Mesenchymal stem cell (in vitro differentiated cells and primary cell): ENCODE measurements at regions not wholly inside any gene's neighbourhood (a gene's known extent, or its start where the extent isn't known, plus 50 kb on each side); places are given as distances from the start of the nearest gene placed in this dataset.

Experiments
- DNase-seq: peaks from one replicate; pipeline ENCODE4 v3.0.0-alpha.2; 2013
- H2AFZ ChIP-seq: one replicate; pipeline ENCODE4 v1.6.1; 2013; ENCODE audit warnings: low read depth, mild to moderate bottlenecking, control low read depth, inconsistent platforms, low read length, moderate library complexity
- H2AK5ac ChIP-seq: 2 replicates; pipeline ENCODE4 v1.6.1; 2013; ENCODE audit warnings: low read length, moderate library complexity, mild to moderate bottlenecking, inconsistent platforms; ENCODE audit not compliant: severe bottlenecking
- H2BK120ac ChIP-seq: one replicate; pipeline ENCODE4 v1.6.1; 2013; ENCODE audit warnings: low read depth, mild to moderate bottlenecking, inconsistent platforms, low read length, moderate library complexity
- H2BK12ac ChIP-seq, 2 experiments: one replicate each; pipeline ENCODE4 v1.6.1; 2013; ENCODE audit warnings: inconsistent platforms in 2 of 2, low read length in 2 of 2, mild to moderate bottlenecking in 2 of 2, moderate library complexity in 2 of 2, control low read depth in 1 of 2
- H2BK15ac ChIP-seq: one replicate; pipeline ENCODE4 v1.6.1; 2013; ENCODE audit warnings: mild to moderate bottlenecking, low read depth, inconsistent platforms; ENCODE audit not compliant: poor library complexity, severe bottlenecking
- H2BK5ac ChIP-seq: 2 replicates; pipeline ENCODE4 v1.6.1; 2013; ENCODE audit warnings: low read depth, mild to moderate bottlenecking, low read length, control low read depth, inconsistent platforms; ENCODE audit not compliant: poor library complexity, severe bottlenecking
- H3K14ac ChIP-seq, 2 experiments: one replicate each; pipeline ENCODE4 v1.6.1; 2013; ENCODE audit warnings: inconsistent platforms in 2 of 2, low read length in 2 of 2, control low read depth in 1 of 2, mild to moderate bottlenecking in 1 of 2, moderate library complexity in 1 of 2
- H3K18ac ChIP-seq, 2 experiments: one replicate each; pipeline ENCODE4 v1.6.1; 2013; ENCODE audit warnings: inconsistent platforms in 2 of 2, low read length in 2 of 2, control low read depth in 1 of 2, low read depth in 1 of 2, mild to moderate bottlenecking in 1 of 2
- H3K23ac ChIP-seq, 2 experiments: one replicate each; pipeline ENCODE4 v1.6.1; 2013; ENCODE audit warnings: inconsistent platforms in 2 of 2, low read length in 2 of 2, mild to moderate bottlenecking in 2 of 2, moderate library complexity in 2 of 2, control low read depth in 1 of 2
- H3K27ac ChIP-seq: 2 replicates; pipeline ENCODE4 v1.5.1; 2013; ENCODE audit warnings: mild to moderate bottlenecking, moderate library complexity, low read length, control low read depth, inconsistent platforms; ENCODE audit not compliant: poor library complexity, severe bottlenecking
- H3K27me3 ChIP-seq, 2 experiments: 2 replicates each; pipeline versions ENCODE4 v1.6.1 to v1.7.0; 2013; ENCODE audit warnings: low read length in 2 of 2, mild to moderate bottlenecking in 2 of 2, moderate library complexity in 2 of 2, control low read depth in 1 of 2, inconsistent platforms in 1 of 2; ENCODE audit not compliant: control insufficient read depth in 1 of 2, insufficient read depth in 1 of 2
- H3K36me3 ChIP-seq, 2 experiments: 2 replicates each; pipeline versions ENCODE4 v1.6.1 to v1.7.0; 2013; ENCODE audit warnings: low read length in 2 of 2, control low read depth in 1 of 2, inconsistent platforms in 1 of 2, low read depth in 1 of 2, mild to moderate bottlenecking in 1 of 2; ENCODE audit not compliant: insufficient read depth in 2 of 2, control insufficient read depth in 1 of 2
- H3K4ac ChIP-seq, 2 experiments: one replicate each; pipeline ENCODE4 v1.6.1; 2013; ENCODE audit warnings: inconsistent platforms in 2 of 2, low read length in 2 of 2, mild to moderate bottlenecking in 2 of 2, moderate library complexity in 2 of 2, control low read depth in 1 of 2, low read depth in 1 of 2
- H3K4me1 ChIP-seq: 2 replicates; pipeline ENCODE4 v1.6.1; 2013; ENCODE audit warnings: low read depth, low read length, control low read depth; ENCODE audit not compliant: control insufficient read depth, insufficient read depth
- H3K4me2 ChIP-seq: 2 replicates; pipeline ENCODE4 v1.6.1; 2013; ENCODE audit warnings: low read length, mild to moderate bottlenecking, inconsistent platforms; ENCODE audit not compliant: poor library complexity, severe bottlenecking
- H3K4me3 ChIP-seq, 2 experiments: 2 replicates each; pipeline versions ENCODE4 v1.5.1 to v1.7.0; 2013; ENCODE audit warnings: low read length in 2 of 2, mild to moderate bottlenecking in 2 of 2, control low read depth in 1 of 2, low read depth in 1 of 2; ENCODE audit not compliant: insufficient read depth in 1 of 2
- H3K79me1 ChIP-seq: replicated peaks from 2 replicates; pipeline ENCODE4 v1.6.1; 2013; ENCODE audit warnings: mild to moderate bottlenecking, control low read depth, low read length, inconsistent platforms; ENCODE audit not compliant: poor library complexity, severe bottlenecking
- H3K9ac ChIP-seq: 2 replicates; pipeline ENCODE4 v1.7.0; 2013; ENCODE audit warnings: mild to moderate bottlenecking, low read length, moderate library complexity
- H3K9me3 ChIP-seq: 2 replicates; pipeline ENCODE4 v1.7.0; 2013; ENCODE audit warnings: mild to moderate bottlenecking, low read length; ENCODE audit not compliant: control insufficient read depth
- H4K8ac ChIP-seq: one replicate; pipeline ENCODE4 v1.6.1; 2013; ENCODE audit warnings: inconsistent platforms, mild to moderate bottlenecking, low read length, moderate library complexity
- H4K91ac ChIP-seq: one replicate; pipeline ENCODE4 v1.6.1; 2013; ENCODE audit warnings: mild to moderate bottlenecking, low read length, inconsistent platforms
- WGBS: methylation state at CpG from one replicate; pipeline ENCODE4 v1.1.7; 2013; ENCODE audit warnings: mixed read lengths; 5-methylcytosine and 5-hydroxymethylcytosine counted together

DNA sequence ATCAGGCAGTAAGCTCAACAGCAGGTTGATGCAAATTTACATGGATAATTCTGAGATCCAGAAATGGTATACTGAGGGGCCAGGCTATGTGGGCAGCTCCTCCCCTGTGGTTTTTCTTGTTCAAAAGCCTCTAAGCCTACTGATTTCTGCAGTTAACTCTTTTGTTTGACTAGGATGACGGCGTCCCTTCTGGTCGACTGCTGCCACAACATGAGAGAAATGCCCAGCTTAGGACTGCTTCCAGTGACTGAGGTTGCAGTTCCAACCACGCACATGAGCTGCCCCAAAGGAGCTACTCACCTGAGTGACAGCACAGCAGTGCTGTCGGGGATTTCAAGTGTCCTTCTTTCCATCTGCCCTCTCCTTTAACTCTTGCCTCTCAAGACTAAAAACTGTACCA lies 973.0 kb upstream of the GHITM start:
- 20% methylated on average over 4 of the region's 5 CpGs for WGBS
- no peaks in the 10 kb centered on the region for H3K4me1 ChIP-seq
- H4K91ac ChIP-seq = no peak overlapping the region
- H3K4ac ChIP-seq = no peak overlapping the region
- no peak overlapping the region for H2BK5ac ChIP-seq
- no peak overlapping the region for H2BK120ac ChIP-seq
- no peak overlapping the region for H3K14ac ChIP-seq
- no peaks in the 10 kb centered on the region for H3K36me3 ChIP-seq
- no peak overlapping the region for H3K18ac ChIP-seq
- no peak for DNase-seq
- H2AFZ ChIP-seq = no peak overlapping the region
- no peaks in the 10 kb centered on the region for H3K27me3 ChIP-seq
- no peak overlapping the region for H2AK5ac ChIP-seq
- no peak overlapping the region for H3K9ac ChIP-seq
- H3K4me3 ChIP-seq = no peak overlapping the region
- no peak overlapping the region for H3K4me2 ChIP-seq
- H3K9me3 ChIP-seq = no peaks in the 10 kb centered on the region
- H2BK12ac ChIP-seq = no peak overlapping the region
- H2BK15ac ChIP-seq = no peak overlapping the region
- no peak overlapping the region for H3K27ac ChIP-seq
- H4K8ac ChIP-seq = no peak overlapping the region
- H3K79me1 ChIP-seq = no peaks in the 10 kb centered on the region
- no peak overlapping the region for H3K23ac ChIP-seq

DNA sequence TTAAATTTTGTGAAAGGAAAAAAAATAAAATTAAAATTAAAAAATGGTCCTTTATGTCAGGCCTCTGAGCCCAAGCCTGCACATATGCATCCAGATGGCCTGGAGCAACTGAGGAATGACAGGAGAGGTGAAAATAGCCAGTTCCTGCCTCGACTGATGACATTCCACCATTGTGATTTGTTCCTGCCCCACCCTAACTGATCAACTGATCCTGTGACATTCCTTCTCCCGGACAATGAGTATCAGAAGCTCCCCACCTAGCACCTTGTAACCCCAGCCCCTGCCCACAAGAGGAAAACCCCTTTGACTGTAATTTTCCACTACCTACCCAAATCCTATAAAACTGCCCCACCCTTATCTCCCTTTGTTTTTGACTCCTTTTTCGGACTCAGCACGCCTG lies 972.2 kb upstream of the GHITM start:
- no peak for DNase-seq
- no peak overlapping the region for H2BK5ac ChIP-seq
- 63% methylated on average over 4 of the region's 4 CpGs for WGBS
- no peak overlapping the region for H3K14ac ChIP-seq
- H3K4ac ChIP-seq = no peak overlapping the region
- H3K27me3 ChIP-seq = no peaks in the 10 kb centered on the region
- no peak overlapping the region for H3K18ac ChIP-seq
- H2AK5ac ChIP-seq = no peak overlapping the region
- peaks cover under 1% of the 10 kb centered on the region for H3K9me3 ChIP-seq
- no peak overlapping the region for H3K9ac ChIP-seq
- no peaks in the 10 kb centered on the region for H3K36me3 ChIP-seq
- H2BK120ac ChIP-seq = no peak overlapping the region
- H3K79me1 ChIP-seq = no peaks in the 10 kb centered on the region
- no peak overlapping the region for H3K27ac ChIP-seq
- H3K4me3 ChIP-seq = no peak overlapping the region
- no peak overlapping the region for H2BK15ac ChIP-seq
- H3K23ac ChIP-seq = no peak overlapping the region
- no peaks in the 10 kb centered on the region for H3K4me1 ChIP-seq
- H2BK12ac ChIP-seq = no peak overlapping the region
- H4K91ac ChIP-seq = no peak overlapping the region
- no peak overlapping the region for H3K4me2 ChIP-seq
- no peak overlapping the region for H4K8ac ChIP-seq
- no peak overlapping the region for H2AFZ ChIP-seq

- Histone ChIP-seq H3K4ac (no peak overlapping the region), H3K23ac (no peak overlapping the region), H3K36me3 (no peaks in the 10 kb centered on the region), H3K27me3 (no peaks in the 10 kb centered on the region), H2AFZ (no peak overlapping the region), H4K91ac (no peak overlapping the region), H3K18ac (no peak overlapping the region), H2BK120ac (no peak overlapping the region), H3K4me2 (no peak overlapping the region), H3K9me3 (peaks cover 3% of the 10 kb centered on the region), H3K9ac (no peak overlapping the region), H4K8ac (no peak overlapping the region), H2AK5ac (no peak overlapping the region), H2BK5ac (no peak overlapping the region), H2BK12ac (no peak overlapping the region), H3K27ac (no peak overlapping the region), H3K4me3 (no peak overlapping the region), H3K4me1 (no peaks in the 10 kb centered on the region), H3K79me1 (no peaks in the 10 kb centered on the region), H3K14ac (no peak overlapping the region), H2BK15ac (no peak overlapping the region)
- WGBS = 100% methylated on average over 1 of the region's 2 CpGs
- DNase-seq = no peak
Observed at GRCh38 chr10:83176901-83177300, 962.4 kb upstream of the GHITM start.

DNA sequence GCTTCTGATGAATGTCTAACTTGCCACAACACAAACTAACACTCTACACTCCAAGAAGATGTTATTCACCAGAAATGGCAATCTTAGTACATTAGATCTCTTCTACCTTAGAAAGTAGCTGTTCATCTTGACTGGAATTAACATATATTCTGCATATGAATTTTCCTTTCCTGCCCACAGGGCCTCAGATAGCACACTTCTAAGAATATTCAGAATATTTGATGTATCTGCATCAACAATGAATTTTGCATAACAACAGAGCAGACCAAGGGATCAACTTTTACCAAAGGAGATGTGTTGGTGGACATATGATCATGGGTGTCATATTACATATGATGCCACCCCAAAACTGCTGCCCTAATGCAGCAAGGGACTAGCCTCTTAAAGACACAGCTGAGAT lies 960.8 kb upstream of the GHITM start:
- no peak overlapping the region for H3K4me2 ChIP-seq
- H3K9ac ChIP-seq = no peak overlapping the region
- H3K14ac ChIP-seq = no peak overlapping the region
- H3K79me1 ChIP-seq = no peaks in the 10 kb centered on the region
- no peak overlapping the region for H3K4ac ChIP-seq
- no peaks in the 10 kb centered on the region for H3K36me3 ChIP-seq
- H2BK5ac ChIP-seq = no peak overlapping the region
- H4K91ac ChIP-seq = no peak overlapping the region
- H2BK15ac ChIP-seq = no peak overlapping the region
- no peak for DNase-seq
- H3K4me1 ChIP-seq = no peaks in the 10 kb centered on the region
- no peak overlapping the region for H3K4me3 ChIP-seq
- H3K23ac ChIP-seq = no peak overlapping the region
- no peak overlapping the region for H2BK120ac ChIP-seq
- no peaks in the 10 kb centered on the region for H3K9me3 ChIP-seq
- H2AK5ac ChIP-seq = no peak overlapping the region
- no peak overlapping the region for H4K8ac ChIP-seq
- H3K27ac ChIP-seq = no peak overlapping the region
- no peak overlapping the region for H3K18ac ChIP-seq
- no peak overlapping the region for H2AFZ ChIP-seq
- H3K27me3 ChIP-seq = no peaks in the 10 kb centered on the region
- H2BK12ac ChIP-seq = no peak overlapping the region
